DND-41 (cell line): ENCODE measurements at regions not wholly inside any gene's neighbourhood (a gene's known extent, or its start where the extent isn't known, plus 50 kb on each side); places are given as distances from the start of the nearest gene placed in this dataset.

Experiments
- ATAC-seq: fragments of 200-7000 bp; cut with Tn5 transposase; 3 replicates; pipeline ENCODE4 v1.9.1; 2021; ENCODE audit warnings: low read depth; ENCODE audit not compliant: insufficient read depth
- DNase-seq: peaks from one replicate; pipeline ENCODE4 v3.0.0-alpha.2; 2020
- H2AFZ ChIP-seq: 2 replicates; pipeline ENCODE4 v1.6.0; 2012; ENCODE audit warnings: low read depth, low read length
- H3K27ac ChIP-seq: 2 replicates; pipeline ENCODE4 v1.5.1; 2012; ENCODE audit warnings: low read length, inconsistent platforms
- H3K27me3 ChIP-seq: fragments of 200-600 bp; sonication (generic); 2 replicates; pipeline ENCODE4 v1.6.0; 2012; ENCODE audit warnings: low read length, mild to moderate bottlenecking, inconsistent platforms; ENCODE audit not compliant: insufficient read depth, poor library complexity
- H3K36me3 ChIP-seq: 2 replicates; pipeline ENCODE4 v1.5.1; 2012; ENCODE audit warnings: low read length, inconsistent platforms; ENCODE audit not compliant: insufficient read depth
- H3K4me1 ChIP-seq: 2 replicates; pipeline ENCODE4 v1.5.1; 2012; ENCODE audit warnings: mild to moderate bottlenecking, low read length; ENCODE audit not compliant: insufficient read depth
- H3K4me2 ChIP-seq: 2 replicates; pipeline ENCODE4 v1.6.0; 2012; ENCODE audit warnings: mild to moderate bottlenecking, moderate library complexity, low read length, inconsistent platforms; ENCODE audit not compliant: insufficient read depth
- H3K4me3 ChIP-seq, 2 experiments: fragments of 200-600 bp in 1 of 2; shearing (Covaris generic) in 1 of 2; 2 replicates each; pipeline ENCODE4 v1.5.1; 2012 to 2016; ENCODE audit warnings: inconsistent platforms in 2 of 2, low read length in 2 of 2, mild to moderate bottlenecking in 2 of 2, low read depth in 1 of 2, moderate library complexity in 1 of 2
- H3K79me2 ChIP-seq: 2 replicates; pipeline ENCODE4 v1.6.0; 2012; ENCODE audit warnings: low read length, inconsistent platforms; ENCODE audit not compliant: insufficient read depth
- H3K9ac ChIP-seq: 2 replicates; pipeline ENCODE4 v1.6.0; 2012; ENCODE audit warnings: low read depth, mild to moderate bottlenecking, inconsistent platforms, low read length, moderate library complexity
- H3K9me3 ChIP-seq: 2 replicates; pipeline ENCODE4 v1.5.1; 2012; ENCODE audit warnings: low read length, moderate library complexity, mild to moderate bottlenecking, inconsistent platforms; ENCODE audit not compliant: insufficient read depth, severe bottlenecking
- H4K20me1 ChIP-seq: 2 replicates; pipeline ENCODE4 v1.6.0; 2012; ENCODE audit warnings: low read length; ENCODE audit not compliant: insufficient read depth
- EZH2 ChIP-seq: IDR thresholded peaks from 3 replicates; pipeline ENCODE4 v1.6.1; 2012; ENCODE audit warnings: borderline replicate concordance, low read depth, mild to moderate bottlenecking, moderate library complexity, low read length, inconsistent platforms; ENCODE audit not compliant: severe bottlenecking
- TF ChIP-seq, protein P1 (sequence below): IDR thresholded peaks from 2 replicates; pipeline ENCODE4 v1.5.1; 2012; ENCODE audit warnings: borderline replicate concordance, low read length, moderate library complexity, mild to moderate bottlenecking; ENCODE audit not compliant: poor library complexity, severe bottlenecking; ENCODE audit errors: extremely low read depth

DNA sequence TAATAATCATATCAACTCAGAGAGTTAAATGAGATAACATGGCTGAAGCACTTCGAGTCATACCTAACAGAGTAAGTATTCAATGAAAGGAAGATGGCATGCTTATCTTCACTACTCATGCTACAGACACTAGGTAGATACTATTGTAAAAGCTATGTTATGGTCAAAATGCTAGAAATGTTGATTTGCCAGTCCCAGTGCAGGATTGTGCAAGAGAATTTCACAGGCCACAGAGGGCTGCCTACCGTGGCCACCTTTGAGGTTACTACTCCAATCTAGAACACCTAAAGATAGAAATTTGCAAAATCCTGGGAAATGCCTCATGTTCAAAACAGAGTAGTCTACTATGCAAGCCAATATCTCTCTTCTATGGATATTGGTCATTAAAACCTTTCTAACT lies 75.3 kb upstream of the PLEKHG7 start:
- Histone ChIP-seq H2AFZ (no peak overlapping the region), H3K27ac (no peak overlapping the region), H3K4me2 (no peak overlapping the region), H3K79me2 (no peaks in the 10 kb centered on the region), H3K4me3 (no peak overlapping the region), H3K36me3 (no peaks in the 10 kb centered on the region), H3K9me3 (no peaks in the 10 kb centered on the region), H3K9ac (no peak overlapping the region), H3K27me3 (no peaks in the 10 kb centered on the region), H3K4me1 (no peaks in the 10 kb centered on the region), H4K20me1 (no peaks in the 10 kb centered on the region)
- ATAC-seq: no peak
- TF ChIP-seq, protein P1, sequence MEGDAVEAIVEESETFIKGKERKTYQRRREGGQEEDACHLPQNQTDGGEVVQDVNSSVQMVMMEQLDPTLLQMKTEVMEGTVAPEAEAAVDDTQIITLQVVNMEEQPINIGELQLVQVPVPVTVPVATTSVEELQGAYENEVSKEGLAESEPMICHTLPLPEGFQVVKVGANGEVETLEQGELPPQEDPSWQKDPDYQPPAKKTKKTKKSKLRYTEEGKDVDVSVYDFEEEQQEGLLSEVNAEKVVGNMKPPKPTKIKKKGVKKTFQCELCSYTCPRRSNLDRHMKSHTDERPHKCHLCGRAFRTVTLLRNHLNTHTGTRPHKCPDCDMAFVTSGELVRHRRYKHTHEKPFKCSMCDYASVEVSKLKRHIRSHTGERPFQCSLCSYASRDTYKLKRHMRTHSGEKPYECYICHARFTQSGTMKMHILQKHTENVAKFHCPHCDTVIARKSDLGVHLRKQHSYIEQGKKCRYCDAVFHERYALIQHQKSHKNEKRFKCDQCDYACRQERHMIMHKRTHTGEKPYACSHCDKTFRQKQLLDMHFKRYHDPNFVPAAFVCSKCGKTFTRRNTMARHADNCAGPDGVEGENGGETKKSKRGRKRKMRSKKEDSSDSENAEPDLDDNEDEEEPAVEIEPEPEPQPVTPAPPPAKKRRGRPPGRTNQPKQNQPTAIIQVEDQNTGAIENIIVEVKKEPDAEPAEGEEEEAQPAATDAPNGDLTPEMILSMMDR: no peak
- TF ChIP-seq EZH2: no peak
- DNase-seq: no peak

DNA sequence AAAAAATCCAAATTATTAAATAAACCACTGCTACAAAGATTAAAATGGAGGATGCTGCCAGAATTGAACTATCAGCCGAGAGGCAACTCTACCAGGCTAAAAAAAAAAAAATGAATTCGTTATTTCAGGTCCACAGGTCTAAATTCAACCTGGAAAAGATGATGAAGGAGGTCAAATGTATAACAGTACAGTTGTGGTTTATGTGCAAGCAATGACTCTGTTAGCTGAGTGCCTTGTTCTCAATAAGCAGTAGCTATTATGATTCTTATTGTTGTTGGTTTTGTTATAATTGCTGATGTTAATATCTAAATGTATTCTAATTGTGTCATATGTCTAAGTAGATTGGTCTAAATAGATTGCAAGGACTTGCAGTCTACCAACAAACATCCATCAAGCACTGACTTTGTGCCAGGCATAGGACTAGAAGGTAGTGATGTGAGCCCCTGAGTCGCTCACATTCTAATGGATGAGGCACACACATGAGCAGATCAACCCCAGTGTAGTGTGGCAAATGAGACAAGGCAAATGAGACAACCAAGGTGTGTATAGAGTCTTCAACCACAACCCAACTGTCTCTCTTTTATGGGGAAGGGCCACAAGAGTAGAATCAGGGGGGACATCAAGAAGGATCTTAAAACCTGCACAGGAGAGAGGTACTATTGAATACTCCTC lies 77.0 kb upstream of the PLEKHG7 start:
- Histone ChIP-seq H3K36me3 (no peaks in the 10 kb centered on the region), H2AFZ (no peak overlapping the region), H3K79me2 (no peaks in the 10 kb centered on the region), H3K4me3 (no peak overlapping the region), H3K4me2 (no peak overlapping the region), H3K4me1 (no peaks in the 10 kb centered on the region), H3K27me3 (no peaks in the 10 kb centered on the region), H4K20me1 (no peaks in the 10 kb centered on the region), H3K9me3 (no peaks in the 10 kb centered on the region), H3K27ac (no peak overlapping the region), H3K9ac (no peak overlapping the region)
- DNase-seq (no peak), ATAC-seq (no peak)
- TF ChIP-seq EZH2: no peak
- TF ChIP-seq, protein P1: no peak

DNA sequence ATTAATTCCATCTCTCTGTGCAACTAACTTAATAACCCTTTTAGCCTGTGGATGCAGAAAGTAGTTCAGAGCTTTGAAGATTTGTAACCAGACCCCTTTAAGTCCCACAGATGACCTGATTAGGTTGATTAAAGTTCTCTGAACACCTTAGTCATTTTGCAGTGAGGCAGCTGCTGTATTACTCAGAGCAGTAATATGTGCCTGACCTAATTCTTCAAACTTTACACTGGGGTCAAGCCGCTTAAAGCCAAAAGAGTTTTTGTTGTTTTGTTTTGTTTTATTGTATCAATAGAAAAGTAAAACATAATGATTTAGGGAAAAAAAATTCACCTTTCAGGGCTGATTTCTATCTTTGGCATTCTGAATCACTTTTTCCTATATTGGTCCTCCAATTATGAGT lies 78.6 kb upstream of the PLEKHG7 start:
- DNase-seq: no peak
- no peak overlapping the region for H3K4me3 ChIP-seq
- H3K9ac ChIP-seq: no peak overlapping the region
- no peaks in the 10 kb centered on the region for H3K27me3 ChIP-seq
- ATAC-seq: no peak
- no peak for TF ChIP-seq EZH2
- TF ChIP-seq, protein P1: no peak
- H3K9me3 ChIP-seq: no peaks in the 10 kb centered on the region
- no peak overlapping the region for H3K27ac ChIP-seq
- H3K4me2 ChIP-seq: no peak overlapping the region
- no peaks in the 10 kb centered on the region for H4K20me1 ChIP-seq
- H3K79me2 ChIP-seq: no peaks in the 10 kb centered on the region
- no peaks in the 10 kb centered on the region for H3K36me3 ChIP-seq
- H3K4me1 ChIP-seq: no peaks in the 10 kb centered on the region
- no peak overlapping the region for H2AFZ ChIP-seq
